ENCODE measurements at regions not wholly inside any gene's neighbourhood (a gene's known extent, or its start where the extent isn't known, plus 50 kb on each side); places are given as distances from the start of the nearest gene placed in this dataset.
A peak's percentile ranks its signal among the peaks of the same experiment; 100 is the strongest.

DNA sequence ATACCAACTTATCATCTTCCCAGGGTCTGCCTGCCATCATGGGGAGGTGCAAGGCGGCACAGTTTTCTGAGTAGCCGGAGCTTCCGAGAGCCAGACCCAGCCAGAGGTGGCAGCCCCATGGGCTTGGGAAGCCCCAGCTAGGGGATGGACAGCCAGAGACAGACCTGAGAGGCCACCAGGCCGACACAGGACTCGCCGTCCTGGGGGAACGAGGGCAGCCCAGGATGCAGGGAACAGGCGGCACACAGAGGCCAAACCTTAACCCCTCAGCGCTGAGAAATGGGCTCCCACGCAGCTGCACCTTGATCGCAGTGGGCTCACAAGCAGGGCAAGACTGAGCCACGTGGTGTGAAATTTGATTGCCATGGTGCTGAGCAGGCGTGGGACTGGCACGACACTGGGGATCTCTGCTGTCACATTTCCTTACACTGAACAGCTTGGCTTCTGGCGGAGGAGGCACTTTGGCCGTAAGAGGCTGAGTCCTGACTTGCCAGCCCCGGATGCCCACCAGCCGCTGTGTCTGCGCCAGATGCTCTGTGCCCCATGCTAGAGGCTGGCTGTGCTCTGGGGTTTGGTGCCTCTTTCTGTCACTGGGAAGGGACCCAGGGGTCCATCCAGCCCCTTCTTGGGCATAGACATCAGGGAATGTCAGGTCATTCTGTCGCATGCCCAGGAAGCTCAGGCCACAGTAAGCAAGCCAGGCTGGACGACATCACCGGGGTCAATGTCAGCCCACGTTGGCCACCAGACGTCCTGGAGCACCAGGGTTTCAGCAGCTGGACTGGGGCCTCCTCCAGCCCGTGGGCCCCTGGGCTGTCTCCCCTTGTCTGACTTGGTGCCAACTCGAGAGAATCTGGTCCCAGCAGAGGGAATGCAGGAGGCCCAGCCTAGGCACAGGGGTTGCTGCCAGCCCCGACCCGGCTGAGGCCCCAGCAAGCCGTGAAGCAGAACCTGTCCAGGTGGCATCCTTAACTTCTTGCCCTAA is 312.1 kb upstream of the MYT1L start:
- Histone ChIP-seq H3K4me1 (replicated peaks in 1 of 2) (no peaks in the 10 kb centered on the region), H3K4me3 (no peak overlapping the region), H3K36me3 (replicated peaks in 1 of 2) (no peaks in the 10 kb centered on the region), H3K9me3 (replicated peaks in 1 of 3) (no peaks in the 10 kb centered on the region), H3K27ac (no peak overlapping the region), H3K27me3 (no peaks in the 10 kb centered on the region)
- TF ChIP-seq POLR2A (IDR thresholded peaks at IDR 0.05): no peak
- TF ChIP-seq, protein P1, sequence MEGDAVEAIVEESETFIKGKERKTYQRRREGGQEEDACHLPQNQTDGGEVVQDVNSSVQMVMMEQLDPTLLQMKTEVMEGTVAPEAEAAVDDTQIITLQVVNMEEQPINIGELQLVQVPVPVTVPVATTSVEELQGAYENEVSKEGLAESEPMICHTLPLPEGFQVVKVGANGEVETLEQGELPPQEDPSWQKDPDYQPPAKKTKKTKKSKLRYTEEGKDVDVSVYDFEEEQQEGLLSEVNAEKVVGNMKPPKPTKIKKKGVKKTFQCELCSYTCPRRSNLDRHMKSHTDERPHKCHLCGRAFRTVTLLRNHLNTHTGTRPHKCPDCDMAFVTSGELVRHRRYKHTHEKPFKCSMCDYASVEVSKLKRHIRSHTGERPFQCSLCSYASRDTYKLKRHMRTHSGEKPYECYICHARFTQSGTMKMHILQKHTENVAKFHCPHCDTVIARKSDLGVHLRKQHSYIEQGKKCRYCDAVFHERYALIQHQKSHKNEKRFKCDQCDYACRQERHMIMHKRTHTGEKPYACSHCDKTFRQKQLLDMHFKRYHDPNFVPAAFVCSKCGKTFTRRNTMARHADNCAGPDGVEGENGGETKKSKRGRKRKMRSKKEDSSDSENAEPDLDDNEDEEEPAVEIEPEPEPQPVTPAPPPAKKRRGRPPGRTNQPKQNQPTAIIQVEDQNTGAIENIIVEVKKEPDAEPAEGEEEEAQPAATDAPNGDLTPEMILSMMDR (IDR thresholded peaks at IDR 0.05): no peak
- whole genome bisulfite sequencing, 4 donors: 81 to 94% (median 89%) methylated on average over 15 to 29 of the region's 29 CpGs
- peak in 1 of 7 donors; percentile 24 for DNase-seq
- intact Hi-C loops (cut with DNase I): no loop called here

GRCh38 chr2:2641541-2642410 is 310.7 kb upstream of the MYT1L start:
- intact Hi-C loops (cut with DNase I): no loop called here
- Histone ChIP-seq H3K4me1 (replicated peaks in 1 of 2) (no peaks in the 10 kb centered on the region), H3K27ac (no peak overlapping the region), H3K27me3 (no peaks in the 10 kb centered on the region), H3K9me3 (replicated peaks in 1 of 3) (no peaks in the 10 kb centered on the region), H3K4me3 (no peak overlapping the region), H3K36me3 (replicated peaks in 1 of 2) (no peaks in the 10 kb centered on the region)
- TF ChIP-seq POLR2A (IDR thresholded peaks at IDR 0.05): no peak
- TF ChIP-seq, protein P1 (IDR thresholded peaks at IDR 0.05): no peak
- peak in 1 of 7 donors; percentile 34 for DNase-seq
- 72 to 76% (median 74%) methylated on average over 14 to 17 of the region's 17 CpGs for WGBS, 4 donors

DNA sequence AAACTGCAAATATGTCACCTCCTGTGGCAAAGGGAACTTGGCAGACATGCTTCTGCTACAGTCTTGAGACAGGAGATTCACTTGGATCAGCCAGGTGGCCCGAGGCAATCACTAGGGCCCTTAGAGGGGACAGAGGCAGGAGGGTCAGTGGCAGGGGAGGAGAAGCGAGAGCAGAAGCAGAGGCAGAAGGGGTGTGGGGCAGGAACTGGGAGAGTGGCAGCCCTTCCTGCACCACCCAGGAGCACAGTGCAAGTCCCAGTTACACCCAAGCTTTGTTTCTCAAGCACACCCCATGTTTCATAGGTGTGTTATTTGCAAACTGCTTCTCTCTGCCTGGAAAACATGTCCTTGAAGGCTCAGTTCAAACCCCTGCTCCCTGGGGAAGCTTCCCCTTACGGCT is 309.7 kb upstream of the MYT1L start:
- no peak for DNase-seq
- WGBS, 4 donors: 55 to 91% (median 76%) methylated on average over 3 of the region's 3 CpGs
- TF ChIP-seq, protein P1 (IDR thresholded peaks at IDR 0.05): no peak
- no peak for TF ChIP-seq POLR2A (IDR thresholded peaks at IDR 0.05)
- H3K9me3 ChIP-seq (replicated peaks in 1 of 3): no peaks in the 10 kb centered on the region
- intact Hi-C loops (cut with DNase I): no loop called here
- no peak overlapping the region for H3K27ac ChIP-seq
- no peak overlapping the region for H3K4me3 ChIP-seq
- H3K27me3 ChIP-seq: no peaks in the 10 kb centered on the region
- H3K4me1 ChIP-seq (replicated peaks in 1 of 2): no peaks in the 10 kb centered on the region
- H3K36me3 ChIP-seq (replicated peaks in 1 of 2): no peaks in the 10 kb centered on the region

- WGBS, 4 donors: 78 to 84% (median 81%) methylated on average over 7 of the region's 7 CpGs
- no peak overlapping the region for H3K4me3 ChIP-seq
- H3K27me3 ChIP-seq: no peaks in the 10 kb centered on the region
- TF ChIP-seq, protein P1 (IDR thresholded peaks at IDR 0.05): no peak
- no peak for TF ChIP-seq POLR2A (IDR thresholded peaks at IDR 0.05)
- no peaks in the 10 kb centered on the region for H3K4me1 ChIP-seq (replicated peaks in 1 of 2)
- DNase-seq: no peak
- no peak overlapping the region for H3K27ac ChIP-seq
- no peaks in the 10 kb centered on the region for H3K36me3 ChIP-seq (replicated peaks in 1 of 2)
- intact Hi-C loops (cut with DNase I): no loop called here
- H3K9me3 ChIP-seq (replicated peaks in 1 of 3): no peaks in the 10 kb centered on the region
These were observed 309.3 kb upstream of the MYT1L start for GRCh38 chr2:2640371-2640770.
